ENCODE measurements at regions not wholly inside any gene's neighbourhood (a gene's known extent, or its start where the extent isn't known, plus 50 kb on each side); places are given as distances from the start of the nearest gene placed in this dataset.
"Not testable (repeated sequence)": the region's sequence is repeated elsewhere in the genome, so short reads cannot be mapped to it uniquely, and the experiment has no call there.

- DNase-seq (ENCODE audit: low read depth, low spot score): no peak
- H3K4me3 ChIP-seq (ENCODE audit: low read length): no peak overlapping the region
Measured at GRCh38 chr3:22401499-22401898, 650.5 kb upstream of the ZNF385D start.

- no peak overlapping the region for H3K4me3 ChIP-seq (ENCODE audit: low read length)
- DNase-seq (ENCODE audit: low read depth, low spot score): no peak
Measured at GRCh38 chr3:22414239-22414638, 663.2 kb upstream of the ZNF385D start.

DNA sequence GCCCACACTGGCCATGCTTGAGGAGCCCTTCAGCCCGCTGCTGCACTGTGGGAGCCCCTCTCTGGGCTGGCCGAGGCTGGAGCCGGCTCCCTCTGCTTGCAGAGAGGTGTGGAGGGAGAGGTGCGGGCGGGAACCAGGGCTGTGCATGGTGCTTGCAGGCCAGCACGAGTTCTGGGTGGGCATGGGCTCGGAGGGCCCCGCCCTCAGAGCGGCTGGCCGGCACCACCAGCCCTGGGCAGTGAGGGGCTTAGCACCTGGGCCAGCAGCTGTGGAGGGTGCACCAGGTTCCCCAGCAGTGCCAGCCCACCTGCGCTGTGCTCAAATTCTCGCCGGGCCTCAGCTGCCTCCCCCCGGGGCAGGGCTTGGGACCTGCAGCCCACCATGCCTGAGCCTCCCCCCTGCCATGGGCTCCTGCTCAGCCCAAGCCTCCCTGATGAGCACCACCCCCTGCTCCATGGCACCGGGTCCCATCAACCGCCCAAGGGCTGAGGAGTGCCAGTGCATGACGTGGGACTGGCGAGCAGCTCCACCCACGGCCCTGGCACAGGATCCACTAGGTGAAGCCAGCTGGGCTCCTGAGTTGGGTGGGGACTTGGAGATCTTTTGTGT lies 665.9 kb upstream of the ZNF385D start:
- H3K4me3 ChIP-seq (ENCODE audit: low read length); DNase-seq (ENCODE audit: low read depth, low spot score): not testable (repeated sequence)

DNA sequence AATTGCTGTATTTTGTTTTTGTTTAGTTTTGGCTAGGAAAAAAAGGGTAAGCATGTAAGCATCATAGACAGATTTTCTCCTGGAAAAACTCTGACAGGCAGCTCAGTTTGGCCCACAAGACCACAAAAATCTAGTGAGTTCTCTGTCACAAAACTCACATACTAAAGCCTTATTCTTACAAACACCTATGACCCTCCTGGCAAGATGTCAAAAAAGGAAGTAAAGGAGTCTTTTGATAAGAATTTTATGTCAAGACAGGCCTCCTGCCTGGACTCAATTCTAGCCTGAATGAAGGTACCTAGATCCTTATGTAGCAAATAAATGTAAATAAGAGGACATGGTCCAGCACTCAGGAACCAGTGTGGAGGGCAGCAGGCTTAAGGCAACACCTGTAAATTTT lies 668.3 kb upstream of the ZNF385D start:
- H3K4me3 ChIP-seq (ENCODE audit: low read length): no peak overlapping the region
- DNase-seq (ENCODE audit: low read depth, low spot score): no peak

- H3K4me3 ChIP-seq (ENCODE audit: low read length): no peak overlapping the region
- no peak for DNase-seq (ENCODE audit: low read depth, low spot score)
Measured at GRCh38 chr3:22421589-22421988, 670.6 kb upstream of the ZNF385D start.

DNA sequence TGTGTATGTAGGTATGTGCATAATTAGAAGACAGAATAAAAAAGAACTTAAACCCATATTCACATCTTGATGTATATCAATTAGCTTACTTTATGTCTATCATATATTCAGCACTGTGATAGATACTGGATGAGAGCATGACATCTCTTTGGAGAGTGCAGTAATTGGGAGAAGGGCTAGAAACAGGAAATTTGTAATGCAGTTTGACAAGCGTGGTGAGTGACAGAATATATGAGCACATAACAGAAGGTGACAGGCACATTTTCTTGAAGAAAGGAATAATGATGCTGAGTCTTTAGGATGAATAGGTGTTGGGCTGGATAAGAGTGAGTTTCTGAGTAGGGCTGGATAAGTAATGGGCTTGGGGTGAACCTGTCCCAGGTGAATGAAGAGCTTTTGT lies 680.3 kb upstream of the ZNF385D start:
- no peak for DNase-seq (ENCODE audit: low read depth, low spot score)

GRCh38 chr3:22439626-22440025 lies 688.6 kb upstream of the ZNF385D start:
- DNase-seq (ENCODE audit: low read depth, low spot score): no peak
- no peak overlapping the region for H3K4me3 ChIP-seq (ENCODE audit: low read length)

More for the DNA sequence above, 680.3 kb upstream of the ZNF385D start:
- no peak overlapping the region for H3K4me3 ChIP-seq (ENCODE audit: low read length)

GRCh38 chr3:22441711-22442110 lies 690.7 kb upstream of the ZNF385D start:
- no peak for DNase-seq (ENCODE audit: low read depth, low spot score)

DNA sequence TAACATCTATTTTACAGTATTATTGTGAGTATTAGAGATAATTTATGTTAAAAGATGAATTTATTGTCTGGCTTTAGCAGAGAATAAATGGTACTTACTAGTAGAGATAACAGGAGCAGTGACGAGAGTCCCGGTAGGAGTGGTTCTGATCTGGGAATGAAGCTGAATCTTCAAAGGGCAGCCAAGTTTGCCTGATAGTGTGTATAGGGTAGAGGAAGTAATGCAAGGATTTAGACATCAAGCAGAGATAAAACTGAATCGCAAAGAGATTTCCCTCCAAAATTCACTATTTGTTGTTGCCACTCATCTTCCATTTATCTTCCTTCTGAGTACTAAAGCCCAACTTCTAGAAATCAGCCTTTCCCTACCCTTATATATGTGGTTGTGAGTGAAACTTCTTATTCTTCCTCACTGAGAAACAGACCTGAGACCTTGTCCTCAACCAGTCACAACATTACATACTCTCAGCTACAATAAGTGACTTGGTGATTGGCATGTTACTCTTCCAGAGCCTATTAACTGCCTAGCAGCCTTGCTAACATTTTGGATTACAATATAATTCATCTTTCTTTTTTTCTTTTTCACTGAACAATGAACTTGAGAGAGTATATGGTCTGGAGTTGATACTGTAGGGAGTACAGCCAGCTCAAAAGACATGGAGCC lies 692.7 kb upstream of the ZNF385D start:
- no peak for DNase-seq (ENCODE audit: low read depth, low spot score)
- no peak overlapping the region for H3K4me3 ChIP-seq (ENCODE audit: low read length)

More at GRCh38 chr3:22441711-22442110, 690.7 kb upstream of the ZNF385D start:
- no peak overlapping the region for H3K4me3 ChIP-seq (ENCODE audit: low read length)

- not testable (repeated sequence) for H3K4me3 ChIP-seq (ENCODE audit: low read length)
- peak; percentile 59 for DNase-seq (ENCODE audit: low read depth, low spot score)
Measured at GRCh38 chr3:22445336-22445735, 694.3 kb upstream of the ZNF385D start.

- H3K4me3 ChIP-seq (ENCODE audit: low read length): no peak overlapping the region
- DNase-seq (ENCODE audit: low read depth, low spot score): peak; percentile 99
Measured at GRCh38 chr3:22450786-22451400, 699.9 kb upstream of the ZNF385D start.

DNA sequence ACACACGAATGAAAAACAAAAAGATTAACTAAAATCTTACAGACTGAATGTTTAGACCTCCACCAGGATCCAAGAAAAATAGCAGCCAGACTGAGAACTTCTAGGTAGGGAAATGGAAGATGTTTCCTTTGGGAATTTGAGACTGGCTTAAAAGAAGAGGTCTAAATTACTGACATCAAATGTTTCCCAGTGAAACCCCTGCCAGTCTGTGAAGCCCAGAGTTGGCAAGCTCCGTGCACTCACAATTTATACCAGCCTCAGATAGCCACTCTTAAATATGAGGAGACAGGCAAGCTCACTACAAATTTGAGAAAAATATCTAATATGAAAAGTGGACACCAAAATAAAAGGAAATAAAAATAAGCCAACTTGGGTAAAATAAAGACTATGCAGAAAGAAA lies 700.5 kb upstream of the ZNF385D start:
- H3K4me3 ChIP-seq (ENCODE audit: low read length): no peak overlapping the region
- DNase-seq (ENCODE audit: low read depth, low spot score): no peak

DNA sequence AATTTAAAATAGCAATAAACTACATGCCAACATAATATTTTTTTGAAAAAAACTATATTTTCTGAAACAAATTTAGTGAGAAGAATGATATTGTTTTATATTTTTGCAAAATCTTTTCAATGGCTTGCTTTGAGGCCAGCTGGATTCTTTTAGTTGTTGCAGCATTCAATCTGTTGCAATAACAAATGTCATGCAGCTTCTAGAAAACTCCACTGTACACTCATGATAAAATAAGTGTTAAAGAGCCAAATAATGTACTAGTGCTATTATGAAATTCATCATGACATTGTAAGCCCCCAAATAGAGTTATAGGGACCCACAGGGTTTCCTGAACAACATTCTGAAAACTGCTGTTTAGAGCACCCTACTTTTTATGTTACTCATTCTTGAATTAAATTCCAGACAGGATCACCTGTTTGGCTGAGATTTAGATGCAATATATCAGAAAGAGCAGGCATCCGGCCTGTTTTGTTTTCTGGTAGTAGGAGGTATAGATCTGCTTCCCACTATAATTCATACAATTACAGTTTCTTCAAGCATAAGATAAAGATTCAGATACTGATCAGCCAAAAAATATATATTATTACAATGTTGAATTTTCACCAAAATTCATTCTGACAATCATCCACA lies 703.0 kb upstream of the ZNF385D start:
- DNase-seq (ENCODE audit: low read depth, low spot score): no peak
- H3K4me3 ChIP-seq (ENCODE audit: low read length): no peak overlapping the region

DNA sequence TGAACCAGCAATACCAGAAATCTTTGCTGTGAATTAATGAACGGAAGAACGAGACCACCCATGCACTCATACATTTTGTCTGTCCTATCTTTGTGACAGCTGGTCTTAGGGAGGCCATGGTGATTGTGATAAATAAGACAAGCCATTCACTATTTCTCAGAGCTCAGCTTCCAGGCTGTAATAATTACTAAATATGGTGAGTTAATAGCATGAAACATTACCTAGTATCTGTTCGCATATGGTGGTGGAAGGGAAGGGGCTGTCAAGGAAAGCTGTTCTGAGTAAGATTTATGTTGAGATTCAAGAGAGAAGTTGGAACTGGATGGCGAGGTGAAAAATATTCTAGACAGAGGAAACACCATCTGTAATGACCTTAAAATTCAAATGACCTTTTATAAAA lies 719.0 kb upstream of the ZNF385D start:
- no peak for DNase-seq (ENCODE audit: low read depth, low spot score)

GRCh38 chr3:22471557-22471956 lies 720.5 kb upstream of the ZNF385D start:
- no peak for DNase-seq (ENCODE audit: low read depth, low spot score)
- H3K4me3 ChIP-seq (ENCODE audit: low read length): no peak overlapping the region

More for the DNA sequence above, 719.0 kb upstream of the ZNF385D start:
- no peak overlapping the region for H3K4me3 ChIP-seq (ENCODE audit: low read length)

- H3K4me3 ChIP-seq (ENCODE audit: low read length): no peak overlapping the region
- no peak for DNase-seq (ENCODE audit: low read depth, low spot score)
Measured at GRCh38 chr3:22474706-22475445, 723.9 kb upstream of the ZNF385D start.

DNA sequence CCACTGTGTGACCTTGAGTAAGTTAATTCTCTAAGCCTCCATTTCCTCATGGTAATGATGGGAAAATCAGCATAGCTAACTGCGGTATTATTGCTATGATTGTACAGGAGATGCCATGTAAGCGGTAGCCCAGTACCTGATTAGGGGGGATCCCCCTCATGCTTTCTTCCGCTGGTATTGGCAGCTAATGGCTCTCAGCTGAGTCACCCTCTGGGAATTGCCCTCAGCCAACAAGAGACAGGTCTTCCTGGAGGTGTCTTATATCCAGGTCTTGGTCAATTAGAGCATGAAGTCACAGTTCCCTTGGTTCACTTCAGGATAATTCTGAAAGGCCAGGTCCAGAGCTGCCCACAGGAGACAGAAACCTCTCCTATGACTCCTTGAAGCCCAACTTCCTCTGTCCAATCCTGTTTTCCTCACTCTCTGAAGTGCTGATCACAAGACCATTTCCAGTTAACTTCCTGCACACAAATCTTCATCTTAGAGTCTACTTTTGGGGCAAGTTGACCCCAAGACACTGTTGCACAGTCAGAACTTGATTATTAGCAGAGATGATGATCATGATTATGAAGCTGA lies 724.7 kb upstream of the ZNF385D start:
- DNase-seq (ENCODE audit: low read depth, low spot score): no peak
- no peak overlapping the region for H3K4me3 ChIP-seq (ENCODE audit: low read length)

DNA sequence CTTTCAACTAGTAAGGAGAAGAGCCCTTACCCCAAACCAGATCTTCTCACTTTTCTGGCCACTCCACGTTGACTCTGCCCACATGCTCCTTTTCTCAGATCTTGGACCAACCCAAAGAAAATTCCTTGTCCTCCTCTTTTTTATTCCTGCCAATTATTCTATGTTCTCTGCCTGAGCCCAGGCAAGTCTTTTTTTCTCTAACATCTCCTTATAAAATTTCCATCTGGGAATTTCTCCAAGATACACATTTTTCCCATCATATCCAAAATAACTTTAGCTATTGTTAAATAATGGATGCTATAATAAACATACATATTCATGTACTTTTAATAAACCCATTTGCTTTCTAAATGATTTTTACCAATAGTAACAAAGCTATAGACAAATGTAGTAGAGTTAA lies 726.0 kb upstream of the ZNF385D start:
- H3K4me3 ChIP-seq (ENCODE audit: low read length): no peak overlapping the region
- DNase-seq (ENCODE audit: low read depth, low spot score): no peak

- H3K4me3 ChIP-seq (ENCODE audit: low read length): no peak overlapping the region
- DNase-seq (ENCODE audit: low read depth, low spot score): no peak
Measured at GRCh38 chr3:22485954-22486353, 717.2 kb upstream of the UBE2E2 start.

Measured in Jurkat, Clone E6-1 (cell line).